Endodermal cell (in vitro differentiated cells): ENCODE measurements at regions not wholly inside any gene's neighbourhood (a gene's known extent, or its start where the extent isn't known, plus 50 kb on each side); places are given as distances from the start of the nearest gene placed in this dataset.

Experiments used
- DNase-seq: peaks from one replicate; pipeline ENCODE4 v3.0.0-alpha.2; 2017
- H3K27ac ChIP-seq: 2 replicates; pipeline ENCODE4 v1.5.1; 2013; ENCODE audit warnings: mild to moderate bottlenecking, low read depth, low read length, moderate library complexity
- H3K27me3 ChIP-seq: 2 replicates; pipeline ENCODE4 v1.6.1; 2013; ENCODE audit warnings: mild to moderate bottlenecking, low read length, moderate library complexity; ENCODE audit not compliant: insufficient read depth, control insufficient read depth, poor library complexity, severe bottlenecking
- H3K36me3 ChIP-seq: 2 replicates; pipeline ENCODE4 v1.7.0; 2013; ENCODE audit warnings: mild to moderate bottlenecking, low read length, moderate library complexity; ENCODE audit not compliant: control insufficient read depth, insufficient read depth
- H3K4me1 ChIP-seq: one replicate; pipeline ENCODE4 v1.7.0; 2013; ENCODE audit warnings: low read length; ENCODE audit not compliant: control insufficient read depth, insufficient read depth
- H3K4me3 ChIP-seq: 2 replicates; pipeline ENCODE4 v1.5.1; 2013; ENCODE audit warnings: mild to moderate bottlenecking, low read length, moderate library complexity
- H3K9ac ChIP-seq: 2 replicates; pipeline ENCODE4 v1.6.1; 2013; ENCODE audit warnings: mild to moderate bottlenecking, low read length, moderate library complexity; ENCODE audit not compliant: poor library complexity, severe bottlenecking; ENCODE audit errors: extremely low read depth
- H3K9me3 ChIP-seq: 2 replicates; pipeline ENCODE4 v1.6.1; 2013; ENCODE audit warnings: mild to moderate bottlenecking, low read length, moderate library complexity; ENCODE audit not compliant: control insufficient read depth
- H3K27ac Mint-ChIP-seq: 2 replicates; pipeline ENCODE4 v1.8.0; 2020; ENCODE audit warnings: mixed read lengths
- H3K27me3 Mint-ChIP-seq: 2 replicates; pipeline ENCODE4 v1.8.0; 2021; ENCODE audit warnings: mild to moderate bottlenecking, mixed read lengths; ENCODE audit not compliant: insufficient read depth
- H3K36me3 Mint-ChIP-seq: 2 replicates; pipeline ENCODE4 v1.8.0; 2020; ENCODE audit warnings: low read depth, mixed read lengths
- H3K4me1 Mint-ChIP-seq: 2 replicates; pipeline ENCODE4 v1.8.0; 2020; ENCODE audit warnings: mixed read lengths
- H3K4me3 Mint-ChIP-seq: 2 replicates; pipeline ENCODE4 v1.8.0; 2020; ENCODE audit warnings: mild to moderate bottlenecking, moderate library complexity, mixed read lengths
- H3K9me3 Mint-ChIP-seq: 2 replicates; pipeline ENCODE4 v1.8.0; 2020; ENCODE audit warnings: mild to moderate bottlenecking, mixed read lengths
- CTCF ChIP-seq: fragments of 200-600 bp; sonication (generic); conservative IDR thresholded peaks from 2 replicates; pipeline ENCODE4 v1.5.0; 2021; ENCODE audit warnings: antibody characterized with exemption, mild to moderate bottlenecking
- WGBS, 2 experiments: methylation state at CpG; one replicate each; pipeline versions ENCODE4 v1.1.5 to v1.1.7; 2013; ENCODE audit warnings: missing lambda C conversion rate in 2 of 2, mixed read lengths in 1 of 2; ENCODE audit not compliant: insufficient coverage in 1 of 2, insufficient read length in 1 of 2; 5-methylcytosine and 5-hydroxymethylcytosine counted together

DNA sequence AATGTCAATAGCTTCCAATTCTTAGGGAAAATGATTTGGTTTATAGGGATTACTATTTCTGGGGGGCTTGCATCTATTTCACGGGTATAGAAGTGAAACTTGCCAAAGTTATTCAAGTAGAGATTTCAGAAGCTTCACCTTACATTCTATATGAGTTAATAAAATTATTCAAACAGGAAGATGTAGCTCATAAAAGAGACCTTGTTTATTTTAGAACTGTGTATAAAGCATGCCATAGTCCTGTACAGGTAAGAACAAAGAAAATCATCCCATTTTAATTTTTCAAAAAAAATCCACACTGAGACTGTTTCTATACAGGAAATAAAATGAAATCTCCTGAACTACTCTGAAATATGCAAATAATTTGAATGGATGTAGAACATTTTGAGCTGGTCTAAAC, 834.7 kb downstream of the TRHDE start:
- WGBS, 2 experiments = 89% methylated on average over 1 of the region's 1 CpG; no CpG with 5 or more reads in 1 of the 2 experiments

DNA sequence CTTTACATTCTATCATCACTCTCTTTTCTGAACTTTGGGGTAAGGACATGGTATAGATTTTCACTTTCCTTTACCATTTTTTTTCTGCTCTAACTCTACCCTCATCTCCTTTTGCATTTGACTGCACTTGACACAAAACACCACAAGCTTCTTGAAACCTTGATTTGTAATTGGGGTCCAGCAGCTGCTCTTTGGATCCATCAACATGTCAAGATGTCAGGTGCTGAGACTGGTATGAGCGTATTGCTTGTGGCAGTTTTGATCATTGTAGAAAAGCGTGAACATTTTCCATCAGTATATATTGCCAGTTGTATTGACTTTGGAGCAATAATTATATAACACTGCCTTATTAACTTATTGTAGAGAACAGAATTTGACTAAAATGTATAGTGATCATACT, 838.6 kb downstream of the TRHDE start:
- TF ChIP-seq CTCF = no peak
- no peaks in the 10 kb centered on the region for H3K4me1 ChIP-seq
- no peak for DNase-seq
- no peaks in the 10 kb centered on the region for H3K36me3 ChIP-seq
- H3K27me3 ChIP-seq = no peaks in the 10 kb centered on the region
- no peaks in the 10 kb centered on the region for H3K4me1 Mint-ChIP-seq
- H3K27ac Mint-ChIP-seq = no peak overlapping the region
- no peak overlapping the region for H3K4me3 ChIP-seq
- H3K9ac ChIP-seq = no peak overlapping the region
- no peak overlapping the region for H3K4me3 Mint-ChIP-seq
- WGBS, 2 experiments = 100% methylated on average over 2 of the region's 2 CpGs; no CpG with 5 or more reads in 1 of the 2 experiments
- H3K36me3 Mint-ChIP-seq = no peaks in the 10 kb centered on the region
- no peaks in the 10 kb centered on the region for H3K9me3 ChIP-seq
- H3K27ac ChIP-seq = no peak overlapping the region
- H3K27me3 Mint-ChIP-seq = no peaks in the 10 kb centered on the region
- no peaks in the 10 kb centered on the region for H3K9me3 Mint-ChIP-seq

More for the DNA sequence above, 834.7 kb downstream of the TRHDE start:
- Histone ChIP-seq H3K27ac (no peak overlapping the region), H3K4me1 (no peaks in the 10 kb centered on the region), H3K4me3 (no peak overlapping the region), H3K27me3 (no peaks in the 10 kb centered on the region), H3K9me3 (no peaks in the 10 kb centered on the region), H3K9ac (no peak overlapping the region), H3K36me3 (no peaks in the 10 kb centered on the region)
- Mint-ChIP-seq H3K4me3 (no peak overlapping the region), H3K4me1 (no peaks in the 10 kb centered on the region), H3K27ac (no peak overlapping the region), H3K36me3 (no peaks in the 10 kb centered on the region), H3K9me3 (no peaks in the 10 kb centered on the region), H3K27me3 (no peaks in the 10 kb centered on the region)
- TF ChIP-seq CTCF = no peak
- DNase-seq = no peak

DNA sequence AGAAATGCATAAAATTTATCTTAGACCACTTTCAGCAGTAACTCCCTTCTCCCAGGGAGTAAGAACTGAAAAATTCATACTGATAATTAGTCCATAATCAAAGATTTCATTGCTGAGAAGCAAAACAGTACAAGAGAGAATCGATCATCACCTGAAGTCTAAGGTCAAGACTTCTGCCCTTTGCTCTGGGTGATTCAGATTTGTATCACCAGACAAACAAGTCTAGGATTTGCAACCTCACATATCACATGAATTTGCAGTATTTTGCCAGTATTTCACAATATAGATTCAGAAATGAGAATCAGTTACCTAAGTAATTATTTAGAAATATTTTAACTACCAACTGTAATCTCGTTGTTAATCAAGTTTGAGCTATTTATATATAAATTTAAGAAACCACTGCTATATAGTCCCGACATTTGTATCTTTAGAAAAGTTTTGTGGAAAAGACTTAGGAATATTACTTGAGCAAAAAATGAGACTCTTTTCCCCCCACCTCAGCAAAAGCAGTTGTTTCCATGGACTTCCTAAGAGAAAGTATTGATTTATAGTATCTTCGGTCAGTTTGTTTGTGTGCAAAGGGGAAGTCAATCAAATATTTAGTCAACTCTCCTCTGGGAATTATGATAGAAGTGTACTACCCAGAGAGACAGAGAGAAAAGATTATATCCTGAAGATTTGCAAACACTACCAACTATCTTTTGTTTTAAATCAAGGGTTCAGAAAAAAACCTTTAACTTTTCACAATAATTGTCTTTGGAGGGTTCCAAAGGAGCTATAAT, 840.1 kb downstream of the TRHDE start:
- no peaks in the 10 kb centered on the region for H3K4me1 Mint-ChIP-seq
- no peaks in the 10 kb centered on the region for H3K36me3 Mint-ChIP-seq
- H3K4me3 ChIP-seq = no peak overlapping the region
- H3K4me1 ChIP-seq = no peaks in the 10 kb centered on the region
- 83% methylated on average over 1 to 2 of the region's 4 CpGs for WGBS, 2 experiments
- H3K27me3 Mint-ChIP-seq = no peaks in the 10 kb centered on the region
- no peak overlapping the region for H3K4me3 Mint-ChIP-seq
- H3K27me3 ChIP-seq = no peaks in the 10 kb centered on the region
- no peak overlapping the region for H3K27ac ChIP-seq
- H3K9me3 ChIP-seq = no peaks in the 10 kb centered on the region
- no peak overlapping the region for H3K27ac Mint-ChIP-seq
- DNase-seq = no peak
- H3K9me3 Mint-ChIP-seq = no peaks in the 10 kb centered on the region
- no peaks in the 10 kb centered on the region for H3K36me3 ChIP-seq
- H3K9ac ChIP-seq = no peak overlapping the region
- TF ChIP-seq CTCF = no peak
